SK-N-SH treated with all-trans-retinoic acid at 6 μM for 48 hours (cell line): ENCODE measurements at regions not wholly inside any gene's neighbourhood (a gene's known extent, or its start where the extent isn't known, plus 50 kb on each side); places are given as distances from the start of the nearest gene placed in this dataset.

Source experiments
- ATAC-seq: fragments of 200-7000 bp; cut with Tn5 transposase; 3 replicates; pipeline ENCODE4 v1.9.1; 2020; ENCODE audit warnings: mild to moderate bottlenecking, moderate library complexity
- ARNTL ChIP-seq: fragments of 450-650 bp; formaldehyde crosslinking; IDR thresholded peaks from 2 replicates; pipeline ENCODE4 v1.5.0; 2020; ENCODE audit warnings: low read depth, mild to moderate bottlenecking, moderate library complexity, borderline replicate concordance
- BACH2 ChIP-seq: fragments of 250-450 bp; sonication (Bioruptor Pico); IDR thresholded peaks from 2 replicates; pipeline ENCODE4 v1.9.0; 2021; ENCODE audit warnings: mild to moderate bottlenecking, borderline replicate concordance
- CSRNP3 ChIP-seq: fragments of 250-450 bp; sonication (Bioruptor Pico); IDR thresholded peaks from 2 replicates; pipeline ENCODE4 v1.5.1; 2021; ENCODE audit warnings: mild to moderate bottlenecking, moderate library complexity
- ESRRG ChIP-seq: fragments of 250-450 bp; sonication (Bioruptor Pico); IDR thresholded peaks from 2 replicates; pipeline ENCODE4 v1.6.1; 2021; ENCODE audit warnings: mild to moderate bottlenecking
- ISL1 ChIP-seq: fragments of 250-450 bp; sonication (Bioruptor Pico); IDR thresholded peaks from 2 replicates; pipeline ENCODE4 v2.1.2; 2022; ENCODE audit warnings: mild to moderate bottlenecking, moderate library complexity
- OSR1 ChIP-seq: fragments of 250-450 bp; sonication (Bioruptor Pico); IDR thresholded peaks from 2 replicates; pipeline ENCODE4 v1.8.0; 2022; ENCODE audit warnings: moderate library complexity, mild to moderate bottlenecking, inconsistent platforms
- POU6F1 ChIP-seq: fragments of 250-450 bp; sonication (Bioruptor Pico); IDR thresholded peaks from 2 replicates; pipeline ENCODE4 v1.8.0; 2021; ENCODE audit warnings: low read depth, mild to moderate bottlenecking, moderate library complexity, borderline replicate concordance
- PPARA ChIP-seq: fragments of 250-450 bp; sonication (Bioruptor Pico); IDR thresholded peaks from 2 replicates; pipeline ENCODE4 v1.5.0; 2020; ENCODE audit warnings: mild to moderate bottlenecking, borderline replicate concordance
- TCF4 ChIP-seq: fragments of 250-450 bp; sonication (Bioruptor Pico); IDR thresholded peaks from 2 replicates; pipeline ENCODE4 v1.8.0; 2021; ENCODE audit warnings: mild to moderate bottlenecking, moderate library complexity, borderline replicate concordance
- TOX ChIP-seq: fragments of 250-450 bp; sonication (Bioruptor Pico); IDR thresholded peaks from 2 replicates; pipeline ENCODE4 v1.8.0; 2021; ENCODE audit warnings: mild to moderate bottlenecking, moderate library complexity, borderline replicate concordance
- TSHZ2 ChIP-seq: fragments of 250-450 bp; sonication (Bioruptor Pico); IDR thresholded peaks from 2 replicates; pipeline ENCODE4 v1.5.0; 2020; ENCODE audit warnings: mild to moderate bottlenecking, moderate library complexity
- ZC3H10 ChIP-seq: fragments of 250-450 bp; sonication (Bioruptor Pico); IDR thresholded peaks from 2 replicates; pipeline ENCODE4 v1.5.1; 2021; ENCODE audit warnings: mild to moderate bottlenecking, moderate library complexity
- ZFP3 ChIP-seq: fragments of 250-450 bp; sonication (Bioruptor Pico); IDR thresholded peaks from 2 replicates; pipeline ENCODE4 v1.5.0; 2020; ENCODE audit warnings: mild to moderate bottlenecking, moderate library complexity
- ZFP30 ChIP-seq: fragments of 450-650 bp; formaldehyde crosslinking; IDR thresholded peaks from 2 replicates; pipeline ENCODE4 v1.5.0; 2022; ENCODE audit warnings: mild to moderate bottlenecking, moderate library complexity
- ZNF565 ChIP-seq: fragments of 450-650 bp; formaldehyde crosslinking; conservative IDR thresholded peaks from 2 replicates; pipeline ENCODE4 v1.5.0; 2020; ENCODE audit warnings: low read depth, mild to moderate bottlenecking, moderate library complexity
- ZNF70 ChIP-seq: fragments of 450-650 bp; formaldehyde crosslinking; IDR thresholded peaks from 2 replicates; pipeline ENCODE4 v1.5.0; 2020; ENCODE audit warnings: mild to moderate bottlenecking, moderate library complexity
- ZNF8 ChIP-seq: fragments of 450-650 bp; formaldehyde crosslinking; IDR thresholded peaks from 2 replicates; pipeline ENCODE4 v1.5.0; 2020; ENCODE audit warnings: mild to moderate bottlenecking, moderate library complexity
- TF ChIP-seq, protein P1 (sequence below): fragments of 250-450 bp; sonication (Bioruptor Pico); IDR thresholded peaks from 2 replicates; pipeline ENCODE4 v1.5.1; 2020; ENCODE audit warnings: low read depth, mild to moderate bottlenecking, moderate library complexity

- ATAC-seq = peak; percentile 51
- TF ChIP-seq ZFP3 (CRISPR knock-in tag) = no peak
- TF ChIP-seq POU6F1 (CRISPR knock-in tag) = no peak
- TF ChIP-seq ZNF8 (CRISPR knock-in tag) = no peak
- no peak for TF ChIP-seq CSRNP3
- no peak for TF ChIP-seq PPARA (CRISPR knock-in tag)
- no peak for TF ChIP-seq BACH2
- TF ChIP-seq ISL1 (CRISPR knock-in tag) = no peak
- no peak for TF ChIP-seq ARNTL
- TF ChIP-seq ZC3H10 (CRISPR knock-in tag) = no peak
- no peak for TF ChIP-seq ESRRG (CRISPR knock-in tag)
- TF ChIP-seq TSHZ2 = no peak
- no peak for TF ChIP-seq TOX
- TF ChIP-seq ZFP30 (CRISPR knock-in tag) = no peak
- TF ChIP-seq ZNF70 (CRISPR knock-in tag) = no peak
These were observed 186.8 kb downstream of the LTN1 start for GRCh38 chr21:28805885-28806284.

- no peak for ATAC-seq
- no peak for TF ChIP-seq CSRNP3
- peak; percentile 70; the same call in 1 of the 2 replicates for TF ChIP-seq TCF4 (CRISPR knock-in tag)
- TF ChIP-seq POU6F1 (CRISPR knock-in tag) = no peak
- TF ChIP-seq ISL1 (CRISPR knock-in tag) = 0 out of 2 replicates have a peak, but pooled peaks have one; percentile 9
- TF ChIP-seq ZNF8 (CRISPR knock-in tag) = no peak
- TF ChIP-seq TSHZ2 = no peak
These were observed 188.5 kb downstream of the LTN1 start for GRCh38 chr21:28804089-28804670.

DNA sequence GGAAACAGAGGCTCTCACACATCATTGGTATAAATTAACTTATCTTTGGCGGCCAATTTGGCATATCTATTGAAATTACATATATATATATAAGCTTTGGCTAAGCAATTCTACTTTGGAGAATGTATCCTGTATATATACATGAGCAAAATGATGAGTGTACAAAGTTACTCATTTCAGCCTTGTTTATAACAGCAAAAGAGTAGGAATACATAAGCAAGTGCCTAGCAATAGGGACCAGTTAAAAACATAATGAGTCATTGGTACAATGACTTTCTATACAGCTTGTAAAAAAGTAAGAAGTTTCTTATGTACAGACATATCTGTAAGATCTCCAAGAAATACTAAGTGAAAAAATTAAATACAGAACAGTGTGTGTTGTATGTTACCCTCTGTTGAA lies 190.8 kb downstream of the LTN1 start:
- no peak for TF ChIP-seq ZFP30 (CRISPR knock-in tag)
- TF ChIP-seq CSRNP3 = no peak
- no peak for TF ChIP-seq ZNF565 (CRISPR knock-in tag)
- TF ChIP-seq, protein P1, sequence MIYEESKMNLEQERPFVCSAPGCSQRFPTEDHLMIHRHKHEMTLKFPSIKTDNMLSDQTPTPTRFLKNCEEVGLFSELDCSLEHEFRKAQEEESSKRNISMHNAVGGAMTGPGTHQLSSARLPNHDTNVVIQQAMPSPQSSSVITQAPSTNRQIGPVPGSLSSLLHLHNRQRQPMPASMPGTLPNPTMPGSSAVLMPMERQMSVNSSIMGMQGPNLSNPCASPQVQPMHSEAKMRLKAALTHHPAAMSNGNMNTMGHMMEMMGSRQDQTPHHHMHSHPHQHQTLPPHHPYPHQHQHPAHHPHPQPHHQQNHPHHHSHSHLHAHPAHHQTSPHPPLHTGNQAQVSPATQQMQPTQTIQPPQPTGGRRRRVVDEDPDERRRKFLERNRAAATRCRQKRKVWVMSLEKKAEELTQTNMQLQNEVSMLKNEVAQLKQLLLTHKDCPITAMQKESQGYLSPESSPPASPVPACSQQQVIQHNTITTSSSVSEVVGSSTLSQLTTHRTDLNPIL = no peak
- no peak for TF ChIP-seq OSR1 (CRISPR knock-in tag)
- ATAC-seq = no peak
